ENCODE measurements at regions not wholly inside any gene's neighbourhood (a gene's known extent, or its start where the extent isn't known, plus 50 kb on each side); places are given as distances from the start of the nearest gene placed in this dataset.
"Not testable (repeated sequence)": the region's sequence is repeated elsewhere in the genome, so short reads cannot be mapped to it uniquely, and the experiment has no call there.

DNA sequence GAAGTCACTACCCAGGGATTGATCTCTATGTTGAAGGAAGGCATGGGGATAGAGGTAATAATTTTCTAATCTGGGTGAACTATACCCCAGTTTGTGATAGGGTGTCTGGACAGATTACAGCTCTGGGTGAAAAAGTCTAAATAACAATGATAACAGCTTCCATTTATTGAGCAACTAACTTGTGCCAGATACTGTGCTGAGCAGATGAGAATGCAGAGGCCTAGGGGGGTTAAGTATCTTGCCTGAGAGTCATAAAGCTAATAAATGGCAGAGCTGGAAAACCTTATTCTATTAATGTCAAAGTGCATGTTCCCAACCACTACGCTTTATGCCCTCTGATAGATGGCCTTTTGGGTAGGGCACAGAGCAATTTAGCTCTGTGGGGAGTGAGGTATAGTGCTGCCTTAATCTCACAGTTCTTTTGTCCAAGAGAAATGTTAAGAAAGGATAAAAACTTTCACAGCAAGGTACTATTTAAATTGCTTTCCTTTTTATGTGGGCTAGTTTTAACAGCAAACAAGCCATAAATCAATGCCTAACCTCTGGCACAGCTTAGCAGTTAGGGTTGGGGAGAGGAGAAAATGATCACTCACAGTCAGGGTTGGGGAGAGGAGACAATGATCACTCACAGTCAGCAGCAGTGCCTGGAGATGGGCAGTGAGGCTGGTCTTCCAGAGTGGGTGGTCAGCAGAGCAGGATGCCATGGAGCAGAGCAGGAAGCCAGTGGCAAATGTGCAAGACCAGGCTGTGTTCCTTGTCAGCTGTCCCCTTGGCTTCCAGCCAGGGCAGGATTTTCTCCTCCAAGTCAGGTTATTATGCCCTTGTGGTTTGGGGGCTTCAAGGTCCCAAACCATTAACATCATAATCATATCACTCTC lies 187.0 kb downstream of the CARTPT start:
- DNase-seq (ENCODE audit: low read depth), result peak; percentile 64

DNA sequence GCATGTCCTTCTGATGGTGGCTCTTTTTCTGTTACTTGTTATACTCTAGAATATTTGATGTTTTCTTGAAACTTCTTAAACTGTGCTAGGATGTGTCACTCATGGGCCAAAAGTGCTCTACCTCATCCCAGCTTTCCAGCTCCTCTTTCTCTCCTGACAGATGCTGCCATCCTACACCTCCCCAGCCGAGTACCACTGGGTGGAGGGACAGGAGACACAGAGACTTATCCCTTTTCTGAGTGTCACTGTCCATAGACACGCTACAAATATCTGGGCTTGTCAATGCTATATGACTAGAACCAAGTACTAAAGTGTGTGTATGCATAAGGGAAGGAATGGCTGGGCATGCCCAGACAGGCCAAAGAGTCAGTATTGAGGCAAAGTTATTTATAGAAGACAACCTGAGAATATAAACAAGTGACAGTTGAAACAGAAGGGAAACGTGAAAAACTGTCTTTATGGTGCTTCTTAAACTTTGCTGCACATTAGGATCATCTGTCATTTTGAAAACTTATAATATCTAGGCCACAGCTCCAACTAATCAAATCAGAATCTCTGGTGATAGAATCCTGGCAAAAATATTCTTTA lies 188.0 kb downstream of the CARTPT start:
- DNase-seq (ENCODE audit: low read depth), result peak; percentile 19

DNA sequence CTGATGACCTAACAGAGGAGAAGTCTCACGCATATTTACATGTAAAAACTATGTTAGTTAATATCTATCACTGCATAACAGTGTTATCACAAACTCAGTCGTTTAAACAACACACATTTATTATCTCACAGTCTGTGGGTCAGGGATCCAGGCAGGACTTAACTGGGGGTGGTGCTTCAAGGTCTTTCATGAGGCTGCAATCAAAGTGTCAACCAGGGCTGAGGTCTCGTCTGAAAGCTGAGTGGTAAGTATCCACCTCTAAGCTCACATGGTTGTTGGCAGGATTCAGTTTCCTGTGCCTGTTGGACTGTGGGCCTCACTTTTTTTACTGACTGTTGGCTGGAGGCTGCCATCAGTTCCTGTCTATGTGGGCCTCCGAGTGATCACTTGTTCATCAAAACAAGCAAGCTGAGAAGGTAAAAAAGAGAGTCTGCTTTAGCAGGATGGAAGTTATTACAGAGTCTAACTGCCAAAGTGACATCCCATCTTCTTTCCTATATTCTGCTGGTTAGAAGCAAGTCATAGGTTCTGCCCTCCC lies 188.6 kb downstream of the CARTPT start:
- DNase-seq (ENCODE audit: low read depth), result peak; percentile 5

DNA sequence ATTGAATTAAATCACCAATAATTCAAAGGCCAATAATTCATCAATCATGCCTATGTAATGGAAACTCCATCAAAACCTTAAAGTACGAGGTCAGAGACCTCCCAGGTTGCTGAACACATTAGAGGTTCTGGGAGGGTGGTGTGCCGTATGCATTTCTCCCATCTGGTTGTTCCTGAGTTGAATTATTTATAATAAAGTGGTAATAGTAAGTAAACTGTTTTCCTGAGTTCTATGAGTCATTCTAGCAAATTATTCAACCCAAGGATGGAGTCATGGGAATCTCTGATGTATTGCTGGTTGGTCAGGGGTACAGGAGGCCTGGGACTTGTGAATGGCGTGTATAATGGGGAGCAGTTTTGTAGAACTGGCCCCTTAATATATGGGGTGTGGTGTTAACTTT lies 191.7 kb downstream of the CARTPT start:
- no peak for DNase-seq (ENCODE audit: low read depth)

DNA sequence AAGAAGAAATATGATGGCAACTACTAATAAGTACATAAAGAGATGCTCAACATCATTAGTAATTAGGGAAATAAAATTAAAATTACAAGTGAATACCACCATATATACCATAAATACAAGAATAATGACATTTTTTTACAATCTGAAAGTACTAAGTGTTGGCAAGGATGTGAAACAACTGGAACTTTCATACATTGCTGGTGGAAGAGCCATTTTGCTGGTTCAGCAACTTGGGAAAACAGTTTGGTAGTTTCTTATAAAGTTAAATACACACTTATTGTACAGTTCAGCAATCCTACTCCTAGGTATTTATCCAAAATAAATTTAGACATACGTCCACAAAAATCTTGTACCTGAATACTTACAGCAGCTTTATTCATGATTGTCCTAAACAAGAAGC lies 192.9 kb downstream of the CARTPT start:
- no peak for DNase-seq (ENCODE audit: low read depth)

DNA sequence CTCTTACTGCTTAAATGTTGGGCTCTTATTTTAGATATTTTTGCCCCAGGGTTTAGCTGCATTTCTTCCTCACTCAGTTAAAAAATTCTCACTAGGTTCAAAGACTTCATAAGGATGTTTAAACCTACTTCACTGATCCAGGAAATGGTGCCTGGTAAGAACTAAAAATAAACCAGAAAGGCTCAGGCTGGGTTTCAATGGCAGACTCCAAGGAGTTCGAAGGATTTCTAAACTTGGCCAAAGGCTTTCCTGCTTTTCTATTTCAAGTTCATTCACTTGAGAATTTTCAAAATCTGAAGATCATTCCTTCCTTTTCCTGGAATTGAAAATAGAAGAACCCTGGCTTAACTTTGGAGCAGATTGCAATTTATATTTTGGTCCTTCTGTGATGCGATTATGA lies 193.0 kb upstream of the MAP1B start:
- DNase-seq (ENCODE audit: low read depth), result no peak

DNA sequence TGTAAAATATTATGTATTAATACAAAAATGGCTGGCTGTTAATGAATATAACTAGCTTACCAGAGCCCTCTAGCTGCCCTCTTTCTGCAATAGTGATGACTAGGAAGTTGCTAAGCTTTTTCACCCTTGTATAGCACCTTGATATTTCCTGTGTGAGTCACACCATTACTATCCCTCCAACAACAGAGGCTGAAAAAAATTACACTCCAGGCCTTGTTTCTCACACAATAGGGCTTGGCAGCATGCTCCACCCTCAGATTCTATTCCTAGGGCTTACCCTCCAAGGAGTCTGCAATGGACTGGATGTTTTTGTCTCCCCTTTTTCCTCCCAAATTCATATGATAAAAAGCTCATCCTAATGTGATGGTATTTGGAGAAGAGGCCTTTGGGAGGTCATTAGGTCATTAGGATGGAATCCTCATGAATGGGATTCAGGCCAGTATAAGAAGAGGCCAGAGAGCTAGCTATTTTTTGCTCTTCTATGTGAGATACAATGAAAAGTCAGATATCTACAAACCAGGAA lies 184.6 kb upstream of the MAP1B start:
- DNase-seq (ENCODE audit: low read depth), result no peak

DNA sequence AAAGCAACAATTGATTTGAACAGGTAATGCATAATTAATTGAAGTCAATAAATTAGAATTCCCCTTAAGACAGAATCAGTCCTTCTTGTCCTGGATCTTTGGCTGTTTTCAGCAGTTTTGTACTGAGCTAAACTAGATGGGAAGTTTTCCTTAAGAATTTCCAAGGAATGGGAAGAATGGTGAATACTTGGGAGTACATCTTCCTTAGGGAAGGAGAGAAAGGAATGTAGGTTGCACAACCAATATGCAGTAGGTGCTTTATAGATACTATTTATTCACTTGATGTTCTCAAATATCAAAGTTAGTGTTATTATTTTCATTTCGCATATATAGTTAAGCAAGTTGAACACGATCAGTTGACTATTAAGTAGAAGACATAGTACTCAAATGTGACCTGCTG lies 183.5 kb upstream of the MAP1B start:
- DNase-seq (ENCODE audit: low read depth), result no peak

DNA sequence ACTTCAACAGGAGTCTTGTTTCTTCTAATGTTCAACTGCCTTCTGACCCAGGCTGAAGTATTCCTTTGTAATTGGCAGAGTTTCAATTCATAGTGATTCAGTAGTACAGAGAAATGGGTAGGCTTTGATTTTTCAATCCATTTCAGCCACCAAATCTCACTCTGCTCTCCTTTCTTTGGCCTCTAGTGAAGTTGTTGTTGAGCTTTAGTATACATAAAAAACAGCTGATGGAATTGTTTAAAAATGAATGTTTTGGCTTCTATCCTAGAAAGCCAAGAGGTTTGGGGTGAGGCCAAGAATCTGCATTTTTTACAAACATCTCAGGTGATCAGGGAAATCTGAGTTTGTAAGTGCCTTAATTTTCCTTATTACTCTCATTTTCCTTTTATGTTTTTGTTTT lies 182.9 kb upstream of the MAP1B start:
- no peak for DNase-seq (ENCODE audit: low read depth)

DNA sequence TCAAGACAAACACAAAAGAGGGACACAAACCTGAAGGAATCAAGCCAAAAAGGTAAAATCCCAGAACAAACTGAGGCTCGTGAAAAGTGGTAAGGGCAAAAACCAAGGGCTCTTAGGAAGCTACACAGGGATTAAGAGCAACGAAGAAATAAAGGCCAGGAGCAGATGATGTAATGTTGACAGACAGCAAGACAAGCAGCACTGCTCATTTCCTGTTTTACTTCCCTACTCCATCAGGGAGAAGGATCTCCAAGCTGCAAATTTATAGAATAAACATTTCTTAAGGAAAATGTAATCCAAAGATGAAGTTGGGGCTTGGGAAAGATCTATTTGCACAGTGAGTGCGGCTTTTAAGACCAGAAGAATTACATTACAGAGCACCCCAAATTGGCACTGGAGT lies 182.3 kb upstream of the MAP1B start:
- DNase-seq (ENCODE audit: low read depth), result no peak

DNA sequence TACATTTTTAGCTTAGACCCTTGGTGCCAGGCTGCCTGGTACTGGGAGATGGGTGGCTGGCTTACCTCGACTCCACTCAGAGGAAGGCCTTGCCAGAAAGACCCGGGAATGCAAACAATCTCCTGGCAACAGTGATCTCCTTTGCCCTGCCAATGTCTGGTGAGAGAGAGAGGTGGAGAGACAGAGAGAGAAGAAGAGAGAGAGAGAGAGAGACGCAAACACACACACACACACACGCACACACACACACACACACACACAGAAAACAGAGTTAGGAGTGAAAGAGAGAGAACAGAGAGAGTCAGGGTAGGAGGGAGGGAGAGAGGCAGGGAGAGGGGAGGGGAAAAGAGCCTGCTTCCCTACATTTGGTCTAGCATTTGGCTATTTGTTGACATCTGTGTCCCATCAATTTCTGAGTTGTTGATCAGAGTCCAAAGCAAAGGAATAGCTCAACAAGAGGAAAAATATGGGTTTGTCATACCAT lies 181.6 kb upstream of the MAP1B start:
- no peak for DNase-seq (ENCODE audit: low read depth)

DNA sequence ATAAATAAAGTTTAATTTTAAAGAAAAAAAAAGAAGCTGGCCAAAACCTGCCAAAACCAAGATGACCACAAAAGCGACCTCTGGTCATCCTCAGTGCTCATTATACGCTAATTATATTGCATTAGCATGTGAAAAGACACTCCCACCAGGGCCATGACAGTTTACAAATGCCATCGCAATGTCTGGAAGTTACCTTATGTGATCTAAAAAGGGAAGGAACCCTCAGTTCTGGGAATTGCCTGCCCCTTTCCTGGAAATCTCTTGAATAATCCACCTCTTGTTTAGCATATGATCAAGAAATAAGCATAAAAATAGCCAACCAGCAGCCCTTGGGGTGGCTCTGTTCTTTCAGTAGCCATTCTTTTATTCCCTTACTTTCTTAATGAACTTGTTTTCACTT lies 178.3 kb upstream of the MAP1B start:
- no peak for DNase-seq (ENCODE audit: low read depth)

DNA sequence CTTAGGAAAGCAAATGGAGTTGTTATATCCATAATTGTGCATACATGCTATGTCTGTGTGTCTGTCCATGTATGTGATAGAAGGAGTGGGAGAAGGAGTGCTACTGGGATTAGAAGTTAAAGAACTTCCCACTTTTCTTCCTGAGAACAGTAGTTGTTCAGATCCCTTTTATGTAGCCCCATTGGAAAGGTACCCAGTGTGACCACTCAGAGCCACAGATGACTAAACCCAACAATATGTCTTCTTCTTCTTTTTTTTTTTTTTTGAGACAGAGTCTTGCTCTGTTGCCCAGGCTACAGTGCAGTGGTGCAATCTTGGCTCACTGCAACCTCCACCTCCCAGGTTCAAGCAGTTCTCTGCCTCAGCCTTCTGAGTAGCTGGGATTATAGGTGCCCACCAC lies 176.7 kb upstream of the MAP1B start:
- not testable (repeated sequence) for DNase-seq (ENCODE audit: low read depth)

DNA sequence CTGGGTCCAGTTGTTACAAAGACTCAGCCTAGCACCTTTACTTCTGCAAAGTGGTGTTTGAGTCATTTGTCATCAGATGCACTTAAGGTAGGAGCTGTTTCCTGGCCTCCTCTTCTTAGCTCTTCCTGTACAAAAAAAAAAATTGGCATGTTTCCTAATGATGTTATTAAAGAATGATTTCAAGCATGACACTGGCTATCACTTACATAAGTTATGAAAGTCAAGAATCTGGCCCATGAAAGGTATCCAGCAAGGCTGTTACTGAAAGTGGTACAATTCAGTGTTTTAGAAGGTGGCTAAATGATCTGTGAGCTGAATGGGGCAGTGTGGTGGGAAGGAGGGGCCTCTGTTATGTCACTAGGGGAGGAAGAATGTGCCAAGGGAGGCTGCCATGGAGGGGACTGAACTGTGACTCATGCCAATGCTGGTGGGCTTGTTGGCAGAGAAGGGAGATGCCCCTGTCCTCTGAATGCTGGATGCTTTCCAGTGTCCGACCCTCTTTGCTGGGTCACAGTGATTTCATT lies 175.1 kb upstream of the MAP1B start:
- DNase-seq (ENCODE audit: low read depth), result no peak

DNA sequence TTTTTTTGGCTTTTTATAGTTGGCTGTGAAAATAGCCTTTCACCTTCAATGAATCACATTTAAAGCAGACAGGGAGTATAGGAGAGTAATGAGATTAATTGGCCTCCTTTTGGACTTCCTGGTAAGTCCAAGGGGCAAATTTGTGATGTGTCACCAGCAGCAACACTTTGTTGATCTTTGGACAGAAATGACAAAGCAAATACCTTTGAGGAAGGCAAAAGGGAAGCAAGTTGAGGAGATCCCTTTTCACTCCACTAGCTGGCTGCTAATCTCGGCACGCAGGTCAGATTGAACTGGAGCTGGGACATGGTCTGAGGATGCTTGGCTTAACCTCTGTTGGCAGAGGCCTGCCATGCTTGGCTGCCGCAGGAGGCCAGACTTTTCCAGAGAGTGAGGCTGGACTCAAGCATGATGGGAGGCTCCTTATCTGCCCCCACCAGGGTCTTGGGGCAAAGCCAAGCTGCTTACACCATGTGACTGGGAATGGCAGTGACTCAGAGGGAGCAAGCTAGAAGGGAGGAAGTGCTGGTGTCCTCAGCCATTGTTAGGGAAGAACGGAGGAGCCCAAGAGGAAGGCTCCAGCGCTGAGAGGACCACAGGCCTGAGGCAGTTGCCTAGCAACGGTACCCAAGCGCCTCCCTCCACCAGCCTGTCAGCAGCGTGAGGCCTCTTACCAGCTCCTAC lies 174.5 kb upstream of the MAP1B start:
- no peak for DNase-seq (ENCODE audit: low read depth)

DNA sequence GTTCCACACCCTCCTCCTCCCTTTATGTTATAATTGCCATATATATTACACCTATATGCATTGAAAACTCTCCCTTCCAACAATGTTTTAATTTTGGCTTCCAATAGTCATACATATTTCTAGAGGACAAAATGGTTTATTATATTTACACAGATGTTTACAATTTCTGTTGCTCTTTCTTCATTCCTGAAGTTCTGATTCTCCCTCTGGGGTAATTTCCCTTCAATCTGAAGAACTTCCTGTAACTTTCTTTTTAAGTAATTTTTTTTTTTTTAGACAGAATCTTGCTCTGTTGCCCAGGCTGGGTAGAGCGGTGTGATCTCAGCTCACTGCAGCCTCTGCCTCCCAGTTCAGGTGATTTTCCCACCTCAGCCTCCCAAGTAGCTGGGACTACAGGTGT lies 173.0 kb upstream of the MAP1B start:
- DNase-seq (ENCODE audit: low read depth), result no peak

DNA sequence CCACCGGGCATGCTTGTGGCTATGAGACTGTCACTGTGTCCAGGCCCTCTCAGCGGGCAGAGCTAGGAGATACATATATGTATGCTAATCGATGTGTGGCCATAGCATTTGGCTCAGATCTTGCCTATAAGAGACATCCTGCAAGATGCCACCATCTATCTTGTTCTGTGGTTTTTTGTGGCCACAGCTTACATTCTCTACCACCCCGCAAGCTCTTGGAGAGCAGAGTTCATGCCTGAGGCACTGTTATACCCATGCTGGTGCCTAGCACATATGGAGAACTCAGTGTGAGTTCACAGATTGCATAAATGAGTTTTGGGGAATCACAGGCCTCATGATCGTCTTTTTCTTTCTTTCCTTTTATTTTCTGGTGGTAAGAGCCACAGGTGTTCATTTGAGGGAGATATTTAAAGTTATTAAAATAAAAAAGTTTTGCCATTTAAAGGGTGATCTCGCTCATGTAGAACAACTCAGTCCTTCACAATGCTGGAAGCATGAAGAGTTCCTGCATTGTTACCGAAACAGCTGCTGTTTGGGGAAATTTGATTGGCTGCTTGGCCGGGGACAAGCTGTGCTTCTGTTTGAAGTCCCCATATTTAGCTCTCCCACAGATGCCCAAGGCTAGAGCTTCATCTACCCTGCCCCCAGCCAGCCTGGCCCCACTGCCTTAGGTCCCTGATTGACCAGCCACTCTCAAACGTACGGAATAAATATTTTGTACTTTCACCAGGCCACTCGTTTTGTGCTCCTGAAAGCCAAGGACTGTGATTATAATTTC lies 169.2 kb upstream of the MAP1B start:
- peak; percentile 68 for DNase-seq (ENCODE audit: low read depth)

DNA sequence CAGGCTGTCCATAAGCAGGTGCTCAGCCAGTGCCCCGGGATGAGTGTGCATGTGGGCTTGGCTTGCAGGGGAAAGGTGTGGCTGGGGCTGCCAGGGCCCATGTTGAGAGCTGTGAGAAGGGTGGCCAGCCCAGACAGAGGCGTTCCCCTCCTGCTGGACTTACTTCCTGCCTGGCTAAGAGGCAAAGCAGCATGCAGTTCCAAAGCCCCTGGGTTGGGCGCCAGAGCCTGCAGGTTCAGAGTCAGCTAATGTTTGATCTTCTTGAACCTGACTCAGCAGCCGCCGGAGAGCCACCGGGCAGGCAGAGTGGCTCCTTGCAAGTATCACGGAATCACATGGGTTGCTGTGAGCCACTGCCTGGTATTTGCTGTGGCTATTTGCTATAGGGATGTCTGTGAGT lies 168.4 kb upstream of the MAP1B start:
- DNase-seq (ENCODE audit: low read depth), result no peak

DNA sequence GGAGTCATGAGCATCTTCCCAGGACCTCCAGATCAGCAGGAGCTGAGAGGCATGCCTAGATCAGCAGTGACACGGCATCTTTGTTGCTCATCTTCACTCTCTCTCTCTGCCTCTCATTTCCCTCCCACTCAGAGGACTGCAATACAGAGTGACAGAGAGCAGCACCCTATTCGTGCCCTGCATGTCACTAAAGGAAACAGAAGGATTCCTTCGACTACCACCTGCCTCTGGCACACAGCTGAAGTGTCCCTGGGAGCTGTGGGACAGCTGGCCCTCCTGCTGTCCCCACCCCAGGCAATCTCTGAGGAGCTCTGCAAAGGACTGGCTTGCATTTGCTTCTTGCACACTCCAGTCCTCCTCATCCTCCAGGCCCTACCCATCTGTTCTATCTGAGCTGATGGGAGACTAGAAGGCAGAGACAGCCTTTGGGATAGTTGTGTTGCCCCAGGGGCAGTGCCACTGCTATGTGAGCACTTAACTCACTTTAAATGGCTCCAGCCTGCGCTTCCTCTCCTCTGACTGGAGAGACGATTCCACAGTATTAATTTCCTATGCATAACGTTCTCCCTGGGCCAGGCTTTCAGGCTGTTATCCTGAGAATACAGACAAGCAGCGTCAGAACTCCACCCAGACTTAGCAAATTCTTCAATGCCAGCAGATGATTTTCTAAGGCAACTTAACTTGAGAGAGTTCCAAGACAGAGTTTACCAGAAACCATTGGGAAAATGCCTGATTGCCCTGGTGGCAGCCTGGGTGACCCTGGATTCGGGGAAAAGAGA lies 167.6 kb upstream of the MAP1B start:
- DNase-seq (ENCODE audit: low read depth), result peak; percentile 52

DNA sequence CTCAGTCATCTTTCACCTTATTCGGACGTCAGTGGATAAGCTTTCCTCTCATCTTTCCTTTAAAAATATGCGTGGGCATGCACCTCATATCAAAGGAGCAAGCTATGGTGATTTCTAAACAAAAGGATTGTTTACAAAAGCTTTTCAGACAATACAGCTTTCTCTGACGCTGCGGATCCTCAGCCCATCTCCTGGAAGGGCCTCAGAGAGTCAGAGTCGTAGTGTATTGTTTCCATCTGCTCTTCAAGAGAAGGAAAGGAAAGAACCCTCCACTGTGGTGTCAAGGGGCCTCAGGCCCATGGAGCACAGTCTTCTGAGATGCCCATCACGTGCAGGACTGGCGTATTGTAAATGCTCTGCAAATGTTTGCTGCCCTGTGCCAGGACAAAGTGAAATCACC lies 163.4 kb upstream of the MAP1B start:
- DNase-seq (ENCODE audit: low read depth), result no peak
